ENCODE measurements at regions not wholly inside any gene's neighbourhood (a gene's known extent, or its start where the extent isn't known, plus 50 kb on each side); places are given as distances from the start of the nearest gene placed in this dataset.
A peak's percentile ranks its signal among the peaks of the same experiment; 100 is the strongest.

DNA sequence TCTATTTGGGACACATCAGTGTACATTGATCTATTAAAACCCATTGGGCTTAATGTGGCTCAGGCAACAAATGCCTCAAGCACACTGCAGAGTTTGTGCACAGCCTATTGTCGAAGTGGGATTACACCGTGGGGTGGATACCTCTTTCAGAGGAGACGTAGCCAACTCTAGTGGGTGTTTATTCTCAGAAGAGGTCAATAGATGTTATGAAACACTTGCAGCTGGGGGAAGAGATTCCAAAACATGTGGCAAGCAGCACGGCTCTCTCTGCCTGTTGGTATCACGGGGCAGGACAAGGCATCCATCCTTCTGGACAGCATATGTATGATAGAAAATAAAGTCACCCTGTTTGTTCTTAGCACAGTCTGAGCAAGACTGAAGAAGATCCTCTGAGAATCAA lies 121.4 kb upstream of the COPS8 start:
- DNase-seq = no peak

DNA sequence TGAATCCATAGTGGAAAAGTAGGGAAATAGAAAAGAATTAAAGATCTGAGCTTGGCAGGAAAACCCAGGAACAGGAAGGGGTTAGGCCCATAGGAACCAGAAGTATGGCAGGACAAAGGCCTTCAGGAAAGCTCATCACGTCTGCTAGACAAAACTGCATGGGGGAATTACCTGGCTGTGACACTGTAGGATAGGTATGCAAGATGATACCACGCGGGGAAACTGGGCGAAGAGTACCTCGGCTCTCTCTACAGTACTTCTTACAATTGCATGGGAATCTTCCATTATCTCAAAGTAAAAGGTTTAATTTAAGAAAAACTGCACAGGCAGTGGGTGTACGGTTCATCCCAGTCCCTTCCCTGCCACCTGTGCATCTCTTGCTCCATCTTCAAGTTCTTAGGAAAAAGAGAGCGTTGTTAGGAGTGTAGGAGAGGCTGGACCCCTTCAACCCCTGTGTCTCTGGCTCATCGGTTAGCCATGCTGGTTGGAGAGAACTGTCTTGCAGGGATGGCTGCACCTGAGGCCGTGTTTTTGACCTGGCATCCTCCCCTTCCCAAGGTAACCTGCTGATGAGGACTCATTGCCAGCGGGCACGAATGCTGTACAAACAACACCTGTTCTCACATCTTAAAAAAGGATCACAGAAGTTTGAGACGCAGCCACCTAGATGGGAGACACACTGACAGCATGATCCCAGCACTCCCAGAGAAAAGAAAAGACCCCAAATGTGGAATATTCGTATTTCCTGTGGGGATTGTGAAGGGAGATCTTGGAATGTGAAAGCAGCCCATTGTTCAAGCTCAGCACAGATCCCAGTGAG lies 120.5 kb upstream of the COPS8 start:
- no peak for DNase-seq

DNA sequence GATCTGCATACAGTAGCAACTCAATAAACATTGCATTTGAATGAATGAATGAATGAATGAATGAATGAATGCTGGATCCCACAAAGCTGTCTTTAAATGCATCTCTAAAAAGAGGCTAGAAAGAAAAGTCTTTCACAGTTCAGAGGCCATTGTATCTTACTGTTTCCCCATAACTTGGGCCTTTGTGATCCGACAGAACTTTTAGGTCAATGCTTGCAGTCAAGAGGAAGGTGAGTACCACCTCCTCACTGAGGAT lies 119.9 kb upstream of the COPS8 start:
- DNase-seq = no peak

DNA sequence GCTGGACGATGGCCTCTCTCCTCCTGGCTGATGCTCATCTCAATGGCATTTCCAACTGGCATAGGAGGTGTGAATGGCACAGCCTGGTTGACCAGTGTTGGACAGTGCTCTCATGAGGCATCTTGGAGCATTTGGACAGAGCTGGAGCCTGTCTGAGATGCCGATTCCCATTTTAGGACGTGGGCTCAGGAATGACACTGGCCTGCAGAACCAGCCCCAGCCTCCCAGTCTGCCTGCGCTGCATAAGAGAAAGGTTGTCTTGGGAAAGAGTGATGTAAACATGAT lies 118.2 kb upstream of the COPS8 start:
- DNase-seq = no peak

DNA sequence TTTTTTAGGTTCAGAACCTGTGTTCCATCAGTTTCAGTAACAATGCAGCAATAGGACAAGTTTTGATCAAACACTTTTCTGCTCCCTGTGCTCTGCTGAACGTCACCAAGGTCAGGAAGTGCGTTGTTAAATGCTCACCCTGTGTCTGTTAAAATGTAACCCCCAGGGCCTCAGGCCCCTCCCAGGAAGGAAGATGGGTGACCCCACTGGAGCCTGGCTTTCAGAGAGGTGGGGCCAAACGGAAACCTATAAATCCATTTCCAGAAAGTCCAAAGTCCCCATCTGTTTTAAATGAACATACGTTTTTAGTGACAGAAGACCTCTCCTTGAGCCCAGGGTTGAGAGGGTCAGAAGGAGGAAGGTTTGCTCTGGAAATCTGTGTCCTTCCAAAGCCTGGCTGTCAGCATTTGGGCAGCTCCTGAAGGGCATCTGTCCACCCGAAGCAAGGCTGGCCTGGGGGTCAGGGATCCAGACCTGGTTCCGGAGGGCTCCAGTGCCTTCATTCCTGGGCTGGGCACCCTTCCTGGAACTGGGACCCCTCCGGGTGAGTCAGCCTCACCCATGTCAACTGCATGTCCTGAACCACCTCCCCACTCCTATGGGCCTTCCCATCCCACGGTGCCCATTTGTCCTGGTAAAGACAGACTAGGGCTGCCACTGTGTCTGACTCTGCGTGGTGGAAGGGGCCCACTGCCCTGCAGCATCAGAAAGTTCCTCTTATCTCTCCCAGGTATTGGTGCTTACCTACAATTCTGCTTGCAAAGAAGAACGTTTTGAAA lies 117.4 kb upstream of the COPS8 start:
- DNase-seq = peak; percentile 74 to 80

DNA sequence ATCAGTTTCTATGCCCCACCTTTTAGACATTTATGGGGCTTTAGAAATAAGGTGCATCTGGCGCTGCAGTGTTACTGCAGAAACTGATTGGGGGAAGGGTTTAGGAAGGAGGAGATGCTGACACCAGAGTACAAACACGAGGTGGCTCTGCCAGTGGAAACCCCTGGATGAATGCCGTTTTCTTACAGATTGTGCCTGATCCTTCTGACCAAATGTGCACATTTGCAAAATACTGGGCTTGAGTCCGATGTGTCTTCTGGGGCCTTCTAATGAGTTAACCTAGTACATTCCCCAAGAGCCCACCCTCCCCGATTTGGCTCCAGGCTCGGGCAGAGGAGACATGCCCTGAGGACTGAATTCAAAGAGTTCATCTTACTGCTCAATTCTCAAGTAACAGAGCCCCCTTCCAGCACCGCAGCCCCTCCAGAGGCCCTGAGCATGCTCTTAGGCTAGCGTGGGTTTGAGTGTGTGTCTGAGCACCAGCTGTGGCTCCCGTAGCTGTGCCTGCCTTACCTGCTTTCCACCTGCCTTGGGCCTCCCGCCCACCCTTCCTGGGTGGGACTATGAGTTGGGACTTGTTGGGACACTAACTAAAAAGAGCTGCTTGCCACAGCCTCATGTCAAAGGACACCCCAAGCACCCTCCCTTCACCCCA lies 116.7 kb upstream of the COPS8 start:
- no peak for DNase-seq

DNA sequence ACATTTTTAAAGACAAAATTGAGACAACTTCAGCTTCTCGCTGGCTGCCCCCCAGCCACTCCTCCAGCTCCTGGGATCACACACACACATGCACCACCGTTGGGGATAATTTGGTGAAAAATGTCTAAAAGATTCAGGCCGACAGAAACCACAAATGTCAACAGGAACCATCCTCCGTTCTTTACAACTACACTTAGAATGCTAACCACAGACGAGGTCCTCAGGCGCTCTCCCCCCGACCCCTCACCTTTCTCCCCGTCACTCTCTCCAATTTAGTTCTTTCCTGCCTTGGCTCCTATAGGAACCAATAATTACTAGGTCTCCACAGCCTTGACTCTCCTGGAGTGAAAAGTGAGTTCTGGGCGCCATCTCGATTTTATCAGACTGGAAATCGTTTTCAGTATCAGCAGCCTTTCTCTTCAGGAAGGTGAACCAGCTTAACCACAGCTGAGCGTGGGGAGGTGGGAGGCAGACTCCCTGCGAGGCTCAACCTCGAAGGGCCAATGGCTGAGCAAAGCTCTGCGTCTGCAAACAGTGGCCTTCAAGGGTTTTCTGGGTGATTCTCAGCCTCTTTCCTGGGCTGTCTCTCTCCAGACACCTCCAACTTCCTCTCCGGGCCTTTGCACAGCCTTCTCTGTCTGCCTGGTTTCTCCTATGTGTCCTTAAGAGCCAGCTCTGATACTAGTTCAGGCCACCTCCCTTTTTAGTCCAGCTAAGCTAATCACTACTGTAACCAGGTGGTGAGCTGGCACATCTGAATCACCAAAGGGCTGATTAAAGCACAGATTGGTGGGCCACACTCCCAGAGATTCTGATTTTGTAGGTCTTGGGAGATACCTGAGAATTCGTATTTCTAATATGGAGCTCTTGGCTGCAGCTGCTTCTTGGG lies 115.7 kb upstream of the COPS8 start:
- DNase-seq = peak; percentile 12 to 30

DNA sequence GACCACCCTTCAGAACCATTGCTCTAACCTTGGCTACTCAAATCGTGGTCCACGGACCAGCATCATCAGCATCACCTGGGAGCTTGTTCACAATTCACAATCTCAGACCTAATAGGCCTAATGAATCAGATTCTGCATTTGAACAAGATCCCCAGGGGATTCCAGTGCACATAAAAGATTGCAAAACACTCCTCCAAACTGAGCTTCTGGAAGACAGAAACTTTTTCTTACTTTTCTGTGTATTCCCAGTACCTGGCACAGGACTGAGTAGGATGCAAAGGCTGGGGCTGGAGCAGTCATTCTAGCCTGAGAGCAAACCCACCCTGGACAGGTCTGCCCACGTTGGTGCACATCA lies 115.1 kb upstream of the COPS8 start:
- no peak for DNase-seq

DNA sequence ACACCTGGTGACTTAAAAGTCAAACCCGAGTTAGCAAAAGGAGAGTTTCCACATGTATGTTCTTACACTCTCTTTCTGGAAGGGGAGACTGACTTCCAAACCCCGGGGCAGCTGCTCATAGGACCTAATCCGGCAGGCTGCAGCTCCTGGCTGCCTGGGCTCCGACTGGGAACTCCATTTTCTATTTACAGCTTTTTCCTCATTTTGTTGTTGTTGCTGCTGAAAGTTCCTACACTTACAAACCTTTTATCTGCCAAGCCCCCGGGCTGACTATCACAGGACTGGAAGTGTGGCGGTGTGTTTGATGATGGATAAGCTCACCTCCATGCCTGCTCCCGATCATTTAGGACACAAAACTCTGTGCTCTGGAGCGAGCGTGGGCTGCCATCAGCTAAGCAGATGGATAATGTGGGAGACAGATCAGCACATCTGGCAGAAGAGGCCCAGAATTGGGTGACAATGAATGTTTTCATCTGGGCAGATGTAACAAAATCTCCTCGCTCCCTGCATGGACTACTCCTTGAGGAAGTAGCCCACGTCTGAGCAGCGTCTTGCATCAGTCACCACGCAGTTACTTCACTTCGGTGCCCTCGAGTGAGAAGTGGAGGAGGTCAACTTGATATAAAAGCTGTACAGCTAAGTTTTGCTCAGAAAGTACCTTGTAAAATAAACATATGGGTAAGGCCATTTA lies 114.4 kb upstream of the COPS8 start:
- DNase-seq = peak in 1 of 2 donors; percentile 36

DNA sequence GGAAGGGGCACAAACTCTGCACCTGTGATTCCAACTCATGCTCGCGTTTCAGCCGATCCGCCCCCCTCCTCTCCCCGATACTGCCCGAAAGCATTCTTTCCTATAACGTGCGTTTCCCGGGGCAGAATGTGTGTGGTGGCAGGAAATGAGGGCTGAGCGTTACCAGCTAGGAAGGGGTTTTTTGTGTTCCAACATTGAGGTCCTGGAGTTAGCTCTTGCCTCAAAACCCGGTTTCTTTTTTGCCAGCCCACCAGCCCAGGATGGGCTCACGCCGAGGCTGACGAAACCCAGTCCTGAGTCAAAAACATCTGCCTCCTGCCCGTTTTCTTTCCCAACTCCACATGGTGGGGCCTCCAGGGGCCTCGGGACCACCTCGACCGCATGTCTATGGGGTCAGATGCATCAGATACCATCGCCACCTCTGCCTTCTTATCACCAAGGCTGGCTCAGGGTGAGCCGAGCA lies 113.7 kb upstream of the COPS8 start:
- no peak for DNase-seq

DNA sequence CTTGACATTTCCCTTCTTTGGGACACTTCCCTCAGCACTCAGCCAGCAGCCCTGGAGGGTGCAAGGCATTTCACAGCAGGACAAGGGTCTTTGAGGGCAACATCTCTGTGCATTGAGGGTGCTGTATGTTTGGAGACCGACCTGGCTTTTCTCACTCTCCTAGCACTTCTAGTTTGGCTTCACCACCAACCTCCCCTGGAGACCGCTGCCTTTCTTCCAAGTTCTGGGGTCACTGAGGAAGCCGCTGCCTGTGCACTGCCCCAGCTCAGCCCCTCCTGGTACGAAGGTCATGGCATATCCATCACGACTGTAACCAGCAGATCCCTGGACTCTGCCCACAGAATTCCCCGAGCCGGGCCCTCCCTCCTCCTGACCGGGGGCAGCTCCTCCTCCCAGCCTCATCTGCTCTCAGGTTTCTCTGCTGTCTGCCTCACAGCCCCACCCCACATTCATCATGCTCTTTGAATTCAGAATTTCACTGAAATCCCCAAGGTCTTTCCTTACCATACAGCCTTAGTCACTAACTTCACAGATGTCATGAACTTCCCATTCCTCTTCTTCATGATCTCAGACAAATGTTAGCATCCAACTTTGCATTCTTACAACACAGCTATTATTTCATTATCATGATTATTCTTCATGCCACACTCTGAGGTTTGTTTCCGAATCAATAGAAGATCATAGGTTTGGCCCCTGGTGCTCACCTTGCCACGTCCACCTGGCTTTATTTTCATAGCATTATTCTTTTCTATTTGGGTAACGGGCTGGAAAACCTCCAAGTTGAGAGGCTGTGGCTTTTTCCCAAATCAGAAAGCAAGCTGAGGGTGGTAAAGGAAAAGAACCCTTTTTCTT lies 113.0 kb upstream of the COPS8 start:
- peak in 1 of 2 donors; percentile 10 for DNase-seq

- DNase-seq = no peak
These were observed 112.2 kb upstream of the COPS8 start for GRCh38 chr2:236973343-236973980.

DNA sequence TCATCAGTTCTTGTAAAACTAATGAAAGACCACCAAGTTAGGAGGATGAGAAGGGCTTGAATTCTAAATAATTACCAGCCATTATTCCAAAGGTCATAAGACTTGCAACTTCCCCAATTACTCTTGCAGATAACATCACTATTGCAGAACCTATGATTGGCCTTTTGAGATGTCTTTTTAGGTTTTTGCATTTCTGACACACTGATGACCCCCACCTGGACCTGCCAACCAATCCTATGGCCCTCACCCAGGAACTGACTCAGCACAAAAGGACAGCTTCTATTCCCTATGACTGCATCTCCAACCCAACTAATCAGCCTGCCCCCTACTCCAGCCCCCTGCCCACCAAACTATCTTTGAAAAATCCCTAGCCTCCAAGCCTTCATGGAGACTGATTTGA lies 111.5 kb upstream of the COPS8 start:
- no peak for DNase-seq

DNA sequence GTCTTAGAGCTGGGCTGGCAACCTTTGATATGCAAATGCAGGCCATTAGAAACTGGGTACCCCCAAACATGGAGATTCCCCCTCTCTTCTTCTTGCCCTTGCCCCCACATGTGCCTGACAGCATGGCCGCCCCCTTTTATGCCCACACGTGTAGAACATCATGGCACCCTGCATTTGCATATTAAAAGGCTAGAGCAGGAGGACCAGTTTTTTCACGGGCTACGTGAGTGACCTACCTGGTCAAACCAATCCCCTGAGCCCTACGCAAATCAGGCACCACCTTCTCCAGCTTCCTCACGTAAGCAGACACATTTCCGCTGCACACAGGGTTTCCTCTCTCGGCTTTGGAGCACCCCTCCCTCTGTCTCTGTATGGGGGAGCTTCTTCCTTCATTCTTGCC lies 110.9 kb upstream of the COPS8 start:
- no peak for DNase-seq

- DNase-seq = no peak
These were observed 109.9 kb upstream of the COPS8 start for GRCh38 chr2:236975766-236976165.

DNA sequence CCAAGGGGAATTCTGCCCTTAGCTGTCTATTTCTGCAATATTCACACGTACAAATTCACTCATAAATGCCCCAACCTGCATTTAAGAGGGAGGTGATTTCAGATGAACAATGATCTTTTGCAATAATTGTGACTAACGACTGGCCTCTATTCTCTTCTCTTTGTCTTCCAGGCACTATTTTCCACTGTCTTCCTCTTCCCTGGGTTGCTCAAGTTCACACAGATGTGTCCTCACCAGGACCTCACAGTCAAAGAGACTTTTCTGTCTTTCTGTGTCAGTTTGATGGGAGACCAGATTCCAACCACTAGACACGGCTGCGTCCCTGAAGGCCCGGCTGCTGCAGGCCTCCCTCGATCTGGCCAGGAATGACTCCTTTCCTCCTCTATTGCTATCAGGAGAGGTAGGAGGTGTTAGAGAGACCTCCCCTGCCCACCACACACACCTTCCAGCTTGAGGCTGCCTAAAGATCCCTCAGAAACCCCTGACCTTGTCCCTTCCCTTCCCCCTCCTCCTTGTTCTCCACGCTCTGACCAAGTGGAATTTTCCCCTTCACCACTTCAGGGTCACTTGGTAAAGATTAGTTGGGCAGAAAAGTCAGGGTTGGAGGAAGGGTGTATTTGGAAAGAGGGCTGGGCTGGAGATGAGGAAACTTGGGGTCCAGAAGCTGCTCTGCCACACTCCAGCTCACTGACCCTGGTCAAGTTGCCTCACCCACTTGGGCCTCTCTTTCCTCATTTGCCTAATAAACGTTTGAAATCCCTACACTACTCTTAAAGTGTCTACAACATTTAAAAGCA lies 109.2 kb upstream of the COPS8 start:
- DNase-seq = peak in 1 of 2 donors; percentile 6

DNA sequence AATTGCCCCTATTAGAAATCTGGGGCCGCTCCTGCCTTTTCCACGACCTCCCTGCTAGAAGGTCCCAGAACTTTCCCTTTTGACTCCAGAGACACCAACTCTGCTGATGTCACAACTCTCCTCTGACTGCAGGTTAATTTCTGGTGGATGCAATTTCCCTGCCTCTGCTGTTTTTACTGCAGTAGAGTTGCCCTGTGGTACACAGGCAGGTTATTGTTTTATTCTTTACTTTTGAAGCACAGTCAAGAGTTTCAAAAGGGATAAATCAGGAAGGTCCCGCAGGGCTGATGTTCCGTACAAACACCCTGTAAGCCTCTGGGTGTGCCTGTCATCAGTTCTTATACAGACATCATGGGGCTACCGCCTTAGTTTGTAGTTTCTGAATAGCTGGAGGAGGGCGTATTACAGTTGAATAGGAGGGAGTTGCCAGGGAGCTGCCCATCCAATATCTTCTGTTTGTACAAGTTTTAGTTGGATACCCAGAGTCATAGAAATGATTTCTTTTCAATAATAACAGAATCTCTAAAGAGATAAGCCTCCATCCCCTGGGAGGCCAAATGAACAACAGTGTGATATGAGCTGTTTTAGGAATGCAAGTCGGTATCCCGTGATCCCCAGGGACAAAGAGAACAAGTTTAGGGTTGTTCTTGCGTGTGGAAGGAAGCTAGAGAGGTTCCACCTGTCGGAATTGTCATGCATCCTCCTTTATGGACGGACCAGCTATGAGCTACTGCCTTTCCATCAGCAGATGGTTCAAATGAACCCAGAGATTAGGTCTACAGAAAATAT lies 108.4 kb upstream of the COPS8 start:
- DNase-seq = no peak

DNA sequence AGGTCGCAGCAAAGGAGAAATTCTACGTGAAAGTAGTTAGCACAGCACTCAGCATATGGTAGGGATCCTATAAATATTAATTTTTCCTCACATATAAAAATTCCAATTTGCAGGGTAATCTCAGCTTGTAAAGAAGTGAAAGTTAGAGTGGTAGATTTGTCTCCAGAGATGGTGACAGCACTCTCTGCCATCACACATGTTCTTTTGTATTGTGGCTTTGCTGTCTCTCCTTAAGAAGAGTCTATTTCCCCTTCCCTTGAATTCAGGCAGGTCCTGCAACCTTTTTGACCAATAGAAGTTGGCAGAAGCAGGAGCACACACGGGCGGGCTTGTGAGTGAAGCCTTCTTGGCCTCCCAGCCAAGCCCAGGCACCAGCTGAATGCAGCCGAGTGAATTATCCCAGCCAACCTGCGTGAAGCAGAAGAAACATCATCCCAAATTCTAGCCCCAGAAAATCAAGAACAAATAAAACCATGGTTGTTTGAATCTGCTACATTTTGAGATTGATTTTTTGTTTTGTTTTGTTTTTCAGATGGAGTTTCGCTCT lies 107.8 kb upstream of the COPS8 start:
- DNase-seq = no peak

GRCh38 chr2:236979664-236980063 lies 106.0 kb upstream of the COPS8 start:
- no peak for DNase-seq
